ENCODE measurements at regions not wholly inside any gene's neighbourhood (a gene's known extent, or its start where the extent isn't known, plus 50 kb on each side); places are given as distances from the start of the nearest gene placed in this dataset.
"Not testable (repeated sequence)": the region's sequence is repeated elsewhere in the genome, so short reads cannot be mapped to it uniquely, and the experiment has no call there.

DNA sequence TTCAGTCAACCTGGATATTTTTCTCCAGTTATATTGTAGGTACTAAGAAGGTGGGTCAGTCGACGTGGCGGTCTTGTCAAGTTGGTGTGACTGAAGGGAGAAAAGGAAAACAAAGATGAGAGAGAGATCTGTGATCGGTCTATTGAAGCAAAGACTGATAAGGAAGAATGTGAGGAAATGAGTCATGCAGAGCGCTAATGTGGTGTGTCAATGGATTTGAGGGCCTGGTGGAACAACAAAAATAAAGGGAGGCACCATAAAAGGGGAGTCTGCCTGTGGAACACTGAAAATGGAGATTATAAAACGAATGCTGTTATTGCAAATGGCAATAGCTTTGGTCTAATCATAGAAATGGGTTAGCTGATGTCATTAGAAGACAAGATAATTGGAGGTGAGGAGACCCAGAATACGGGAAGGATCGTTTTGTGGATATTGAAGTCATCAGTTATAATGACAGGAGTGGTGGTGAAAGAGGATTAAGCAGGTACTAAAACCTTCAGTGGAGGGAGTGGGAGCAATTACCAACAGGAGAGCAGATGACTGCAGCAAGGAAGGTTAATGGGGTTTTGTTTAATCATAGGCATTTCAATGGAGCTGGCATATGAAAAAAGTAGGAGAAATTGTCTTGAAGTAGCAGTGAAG, 599.1 kb upstream of the FSHR start:
- WGBS (ENCODE audit: low lambda C conversion rate) = 45% methylated on average over 8 of the region's 8 CpGs
- no peak overlapping the region for H3K27ac ChIP-seq (ENCODE audit: low read depth in 2 of 2, low read length in 1 of 2)
- H3K79me2 ChIP-seq (ENCODE audit: insufficient read depth) = no peaks in the 10 kb centered on the region
- ChIA-PET POLR2A (no interaction called here), CTCF (interaction anchor here (0.8 to 2.4 kb wide), 2 partner anchors 10 to 18 kb away, joined by 4 to 7 read pairs; no protein-coding TSS in a partner anchor)
- H4K20me1 ChIP-seq (ENCODE audit: insufficient read depth) = no peaks in the 10 kb centered on the region
- no peaks in the 10 kb centered on the region for H3K36me3 ChIP-seq (replicated peaks in 1 of 2; ENCODE audit: control insufficient read depth in 1 of 2, insufficient read depth in 2 of 2, low read length in 1 of 2)
- no peaks in the 10 kb centered on the region for H3K27me3 ChIP-seq (ENCODE audit: insufficient read depth)
- no peak overlapping the region for H3K4me3 ChIP-seq (ENCODE audit: low read depth in 2 of 2, low read length in 1 of 2)
- H3K9ac ChIP-seq = no peak overlapping the region
- H2AFZ ChIP-seq (ENCODE audit: low read depth) = no peak overlapping the region
- H3K9me2 ChIP-seq = no peaks in the 10 kb centered on the region
- DNase-seq = no peak
- no peaks in the 10 kb centered on the region for H3K9me3 ChIP-seq
- TF ChIP-seq FOXM1 (IDR thresholded peaks at IDR 0.05; ENCODE audit: low read depth) (no peak), RXRA (IDR thresholded peaks at IDR 0.05; ENCODE audit: borderline replicate concordance, low read depth) (no peak), RFX5 (IDR thresholded peaks at IDR 0.05; ENCODE audit: low read length) (no peak), MEF2A (IDR thresholded peaks at IDR 0.05; ENCODE audit: borderline replicate concordance, low read depth) (no peak), TEAD4 (IDR thresholded peaks at IDR 0.05; ENCODE audit: borderline replicate concordance, insufficient read depth) (no peak), YY1 (IDR thresholded peaks at IDR 0.05; ENCODE audit: low read depth) (no peak), SMC3 (IDR thresholded peaks at IDR 0.05; ENCODE audit: low read depth, low read length) (no peak), GABPA (IDR thresholded peaks at IDR 0.05; ENCODE audit: low read depth) (no peak), RAD21 (IDR thresholded peaks at IDR 0.05; ENCODE audit: low read length) (no peak), RCOR1 (IDR thresholded peaks at IDR 0.05; ENCODE audit: low read length) (no peak), FOSL2 (IDR thresholded peaks at IDR 0.05; ENCODE audit: borderline replicate concordance, low read depth) (no peak)
- TF ChIP-seq, protein P1, sequence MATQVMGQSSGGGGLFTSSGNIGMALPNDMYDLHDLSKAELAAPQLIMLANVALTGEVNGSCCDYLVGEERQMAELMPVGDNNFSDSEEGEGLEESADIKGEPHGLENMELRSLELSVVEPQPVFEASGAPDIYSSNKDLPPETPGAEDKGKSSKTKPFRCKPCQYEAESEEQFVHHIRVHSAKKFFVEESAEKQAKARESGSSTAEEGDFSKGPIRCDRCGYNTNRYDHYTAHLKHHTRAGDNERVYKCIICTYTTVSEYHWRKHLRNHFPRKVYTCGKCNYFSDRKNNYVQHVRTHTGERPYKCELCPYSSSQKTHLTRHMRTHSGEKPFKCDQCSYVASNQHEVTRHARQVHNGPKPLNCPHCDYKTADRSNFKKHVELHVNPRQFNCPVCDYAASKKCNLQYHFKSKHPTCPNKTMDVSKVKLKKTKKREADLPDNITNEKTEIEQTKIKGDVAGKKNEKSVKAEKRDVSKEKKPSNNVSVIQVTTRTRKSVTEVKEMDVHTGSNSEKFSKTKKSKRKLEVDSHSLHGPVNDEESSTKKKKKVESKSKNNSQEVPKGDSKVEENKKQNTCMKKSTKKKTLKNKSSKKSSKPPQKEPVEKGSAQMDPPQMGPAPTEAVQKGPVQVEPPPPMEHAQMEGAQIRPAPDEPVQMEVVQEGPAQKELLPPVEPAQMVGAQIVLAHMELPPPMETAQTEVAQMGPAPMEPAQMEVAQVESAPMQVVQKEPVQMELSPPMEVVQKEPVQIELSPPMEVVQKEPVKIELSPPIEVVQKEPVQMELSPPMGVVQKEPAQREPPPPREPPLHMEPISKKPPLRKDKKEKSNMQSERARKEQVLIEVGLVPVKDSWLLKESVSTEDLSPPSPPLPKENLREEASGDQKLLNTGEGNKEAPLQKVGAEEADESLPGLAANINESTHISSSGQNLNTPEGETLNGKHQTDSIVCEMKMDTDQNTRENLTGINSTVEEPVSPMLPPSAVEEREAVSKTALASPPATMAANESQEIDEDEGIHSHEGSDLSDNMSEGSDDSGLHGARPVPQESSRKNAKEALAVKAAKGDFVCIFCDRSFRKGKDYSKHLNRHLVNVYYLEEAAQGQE (IDR thresholded peaks at IDR 0.05; ENCODE audit: low read depth, low read length) = no peak
- TF ChIP-seq, protein P2, sequence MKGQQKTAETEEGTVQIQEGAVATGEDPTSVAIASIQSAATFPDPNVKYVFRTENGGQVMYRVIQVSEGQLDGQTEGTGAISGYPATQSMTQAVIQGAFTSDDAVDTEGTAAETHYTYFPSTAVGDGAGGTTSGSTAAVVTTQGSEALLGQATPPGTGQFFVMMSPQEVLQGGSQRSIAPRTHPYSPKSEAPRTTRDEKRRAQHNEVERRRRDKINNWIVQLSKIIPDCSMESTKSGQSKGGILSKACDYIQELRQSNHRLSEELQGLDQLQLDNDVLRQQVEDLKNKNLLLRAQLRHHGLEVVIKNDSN (IDR thresholded peaks at IDR 0.05; ENCODE audit: borderline replicate concordance, low read depth) = no peak
- H3K4me2 ChIP-seq = no peak overlapping the region
- no peaks in the 10 kb centered on the region for H3F3A ChIP-seq (replicated peaks; ENCODE audit: insufficient read depth)
- H3K4me1 ChIP-seq (ENCODE audit: control insufficient read depth in 1 of 2, insufficient read depth in 2 of 2, low read depth in 1 of 2, low read length in 1 of 2) = no peaks in the 10 kb centered on the region

DNA sequence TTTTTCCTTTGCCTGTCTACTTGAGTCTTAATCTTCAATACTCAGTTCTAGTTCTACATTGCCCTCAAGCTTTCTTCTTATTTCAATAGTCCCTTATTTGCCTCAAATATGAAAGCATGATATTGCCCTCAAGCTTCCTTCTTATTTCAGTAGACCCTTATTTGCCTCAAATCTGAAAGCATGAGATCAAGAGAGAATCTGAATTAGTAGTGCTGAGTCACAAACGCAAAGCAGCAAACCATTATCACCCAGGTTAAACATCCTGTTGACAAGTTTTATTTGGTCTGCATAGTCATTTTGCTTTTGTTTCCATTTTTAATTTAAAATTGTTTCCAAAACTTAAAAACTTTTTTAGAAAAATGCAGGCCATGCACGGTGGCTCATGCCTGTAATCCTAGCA, 583.3 kb upstream of the FSHR start:
- CTCF ChIA-PET = no interaction called here
- WGBS (ENCODE audit: low lambda C conversion rate) = 44% methylated on average over 2 of the region's 2 CpGs

DNA sequence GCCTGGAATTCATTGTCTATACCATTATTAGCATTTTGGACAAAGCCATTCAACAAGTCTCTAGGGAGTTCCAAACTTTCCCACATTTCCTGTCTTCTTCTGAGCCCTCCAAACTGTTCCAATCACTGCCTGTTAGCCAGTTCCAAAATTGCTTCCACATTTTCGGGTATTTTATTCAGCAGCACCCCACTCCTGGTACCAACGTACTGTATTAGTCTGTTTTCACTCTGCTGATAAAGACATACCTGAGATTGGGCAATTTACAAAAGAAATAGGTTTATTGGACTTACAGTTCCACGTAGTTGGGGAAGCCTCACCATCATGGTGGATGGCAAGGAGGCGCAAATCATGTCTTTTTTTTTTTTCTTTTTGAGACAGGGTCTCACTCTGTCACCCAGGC, 578.6 kb upstream of the FSHR start:
- H3K27me3 ChIP-seq (ENCODE audit: insufficient read depth); H3K4me2 ChIP-seq; H4K20me1 ChIP-seq (ENCODE audit: insufficient read depth); H3K79me2 ChIP-seq (ENCODE audit: insufficient read depth); CTCF ChIA-PET; H3K36me3 ChIP-seq (replicated peaks in 1 of 2; ENCODE audit: control insufficient read depth in 1 of 2, insufficient read depth in 2 of 2, low read length in 1 of 2); H3K9ac ChIP-seq; H3K4me3 ChIP-seq (ENCODE audit: low read depth in 2 of 2, low read length in 1 of 2); H2AFZ ChIP-seq (ENCODE audit: low read depth); DNase-seq; H3K9me2 ChIP-seq; H3F3A ChIP-seq (replicated peaks; ENCODE audit: insufficient read depth); H3K4me1 ChIP-seq (ENCODE audit: control insufficient read depth in 1 of 2, insufficient read depth in 2 of 2, low read depth in 1 of 2, low read length in 1 of 2); POLR2A ChIA-PET; H3K9me3 ChIP-seq; H3K27ac ChIP-seq (ENCODE audit: low read depth in 2 of 2, low read length in 1 of 2): not testable (repeated sequence)
- 8% methylated on average over 4 of the region's 4 CpGs for WGBS (ENCODE audit: low lambda C conversion rate)

More for the DNA sequence above, 583.3 kb upstream of the FSHR start:
- no peaks in the 10 kb centered on the region for H3K9me2 ChIP-seq
- H4K20me1 ChIP-seq (ENCODE audit: insufficient read depth) = no peaks in the 10 kb centered on the region
- no peaks in the 10 kb centered on the region for H3F3A ChIP-seq (replicated peaks; ENCODE audit: insufficient read depth)
- no peak overlapping the region for H3K27ac ChIP-seq (ENCODE audit: low read depth in 2 of 2, low read length in 1 of 2)
- no peaks in the 10 kb centered on the region for H3K79me2 ChIP-seq (ENCODE audit: insufficient read depth)
- no peaks in the 10 kb centered on the region for H3K9me3 ChIP-seq
- no peak for DNase-seq
- POLR2A ChIA-PET = no interaction called here
- H3K4me3 ChIP-seq (ENCODE audit: low read depth in 2 of 2, low read length in 1 of 2) = no peak overlapping the region
- no peaks in the 10 kb centered on the region for H3K4me1 ChIP-seq (ENCODE audit: control insufficient read depth in 1 of 2, insufficient read depth in 2 of 2, low read depth in 1 of 2, low read length in 1 of 2)
- H2AFZ ChIP-seq (ENCODE audit: low read depth) = no peak overlapping the region
- H3K9ac ChIP-seq = no peak overlapping the region
- H3K36me3 ChIP-seq (replicated peaks in 1 of 2; ENCODE audit: control insufficient read depth in 1 of 2, insufficient read depth in 2 of 2, low read length in 1 of 2) = no peaks in the 10 kb centered on the region
- H3K4me2 ChIP-seq = no peak overlapping the region
- no peaks in the 10 kb centered on the region for H3K27me3 ChIP-seq (ENCODE audit: insufficient read depth)
- TF ChIP-seq TCF12 (IDR thresholded peaks at IDR 0.05) = no peak
- TF ChIP-seq SIN3A (IDR thresholded peaks at IDR 0.05; ENCODE audit: borderline replicate concordance, low read depth, low read length) = no peak
- no peak for TF ChIP-seq NFIC (IDR thresholded peaks at IDR 0.05; ENCODE audit: borderline replicate concordance)

All from SK-N-SH (cell line).